ENCODE measurements at regions not wholly inside any gene's neighbourhood (a gene's known extent, or its start where the extent isn't known, plus 50 kb on each side); places are given as distances from the start of the nearest gene placed in this dataset.

DNA sequence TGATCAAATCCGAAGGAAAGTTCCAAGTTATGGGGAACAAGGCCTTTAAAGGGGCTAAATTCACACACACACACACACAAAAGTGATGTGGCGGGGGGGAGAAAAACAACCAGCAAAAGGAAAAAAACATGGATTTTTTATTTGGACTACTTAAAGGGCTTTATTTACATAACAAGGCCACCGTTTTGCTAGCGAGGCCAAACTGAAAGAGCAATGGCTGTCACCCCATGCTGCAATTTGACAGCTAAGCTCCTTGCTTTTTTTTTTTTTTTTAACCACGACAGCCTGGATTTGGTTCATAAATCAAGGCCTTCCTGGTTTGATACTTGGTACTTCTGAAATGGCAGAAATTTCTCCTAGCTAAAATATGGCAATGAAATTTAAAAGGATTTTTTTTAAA, 99.6 kb upstream of the PTCHD1 start:
- TF ChIP-seq, protein P1, sequence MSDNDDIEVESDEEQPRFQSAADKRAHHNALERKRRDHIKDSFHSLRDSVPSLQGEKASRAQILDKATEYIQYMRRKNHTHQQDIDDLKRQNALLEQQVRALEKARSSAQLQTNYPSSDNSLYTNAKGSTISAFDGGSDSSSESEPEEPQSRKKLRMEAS (IDR thresholded peaks at IDR 0.05; ENCODE audit: low read depth) = no peak
- TF ChIP-seq, protein P2, sequence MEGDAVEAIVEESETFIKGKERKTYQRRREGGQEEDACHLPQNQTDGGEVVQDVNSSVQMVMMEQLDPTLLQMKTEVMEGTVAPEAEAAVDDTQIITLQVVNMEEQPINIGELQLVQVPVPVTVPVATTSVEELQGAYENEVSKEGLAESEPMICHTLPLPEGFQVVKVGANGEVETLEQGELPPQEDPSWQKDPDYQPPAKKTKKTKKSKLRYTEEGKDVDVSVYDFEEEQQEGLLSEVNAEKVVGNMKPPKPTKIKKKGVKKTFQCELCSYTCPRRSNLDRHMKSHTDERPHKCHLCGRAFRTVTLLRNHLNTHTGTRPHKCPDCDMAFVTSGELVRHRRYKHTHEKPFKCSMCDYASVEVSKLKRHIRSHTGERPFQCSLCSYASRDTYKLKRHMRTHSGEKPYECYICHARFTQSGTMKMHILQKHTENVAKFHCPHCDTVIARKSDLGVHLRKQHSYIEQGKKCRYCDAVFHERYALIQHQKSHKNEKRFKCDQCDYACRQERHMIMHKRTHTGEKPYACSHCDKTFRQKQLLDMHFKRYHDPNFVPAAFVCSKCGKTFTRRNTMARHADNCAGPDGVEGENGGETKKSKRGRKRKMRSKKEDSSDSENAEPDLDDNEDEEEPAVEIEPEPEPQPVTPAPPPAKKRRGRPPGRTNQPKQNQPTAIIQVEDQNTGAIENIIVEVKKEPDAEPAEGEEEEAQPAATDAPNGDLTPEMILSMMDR (IDR thresholded peaks at IDR 0.05) = no peak
